NT2/D1 (cell line): ENCODE measurements at regions not wholly inside any gene's neighbourhood (a gene's known extent, or its start where the extent isn't known, plus 50 kb on each side); places are given as distances from the start of the nearest gene placed in this dataset.

ENCODE experiments used
- SUZ12 ChIP-seq: IDR thresholded peaks from 2 replicates; pipeline ENCODE4 v1.6.1; 2011; ENCODE audit not compliant: insufficient read length, insufficient read depth; ENCODE audit errors: extremely low read depth
- YY1 ChIP-seq: IDR thresholded peaks from 2 replicates; pipeline ENCODE4 v1.6.1; 2011; ENCODE audit not compliant: insufficient read length, insufficient read depth
- ZNF274 ChIP-seq: IDR thresholded peaks from 2 replicates; pipeline ENCODE4 v1.6.1; 2011; ENCODE audit warnings: mild to moderate bottlenecking, low read depth, low read length

DNA sequence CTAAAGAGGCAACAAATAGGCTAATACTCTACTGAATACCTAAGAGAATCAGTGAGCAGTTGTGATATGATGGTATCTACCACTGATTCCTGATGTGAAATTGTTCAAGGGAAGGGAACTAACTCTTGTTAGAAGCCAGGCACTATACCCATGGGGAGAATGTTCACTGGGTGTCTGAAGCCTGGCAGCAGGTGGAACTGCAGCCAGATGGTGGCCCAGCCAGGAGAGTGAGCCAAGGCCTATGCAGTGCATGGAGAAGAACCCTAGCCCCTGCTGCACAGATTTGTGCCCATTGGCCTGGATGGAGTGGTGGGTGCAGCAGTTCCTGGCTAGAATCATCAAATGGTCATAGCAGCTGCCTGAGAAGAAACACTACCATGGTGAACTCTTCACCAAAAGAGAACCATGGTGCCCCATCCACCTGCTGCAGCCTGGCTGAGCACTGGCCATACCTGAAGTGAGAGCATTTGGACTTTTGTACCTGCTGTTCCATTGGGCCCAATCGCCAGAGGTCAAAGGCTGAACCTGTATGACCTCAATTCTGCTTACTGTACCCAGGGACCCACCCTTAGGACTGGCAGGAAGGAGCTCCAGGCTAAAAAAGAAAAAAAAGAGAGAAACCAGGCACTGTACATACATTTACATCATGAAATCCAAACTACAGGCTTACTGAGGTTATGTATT, 118.8 kb upstream of the IVNS1ABP start:
- no peak for TF ChIP-seq ZNF274
- no peak for TF ChIP-seq YY1
- no peak for TF ChIP-seq SUZ12
